SHP77 (cell line): ENCODE measurements at regions not wholly inside any gene's neighbourhood (a gene's known extent, or its start where the extent isn't known, plus 50 kb on each side); places are given as distances from the start of the nearest gene placed in this dataset.
"Not testable (repeated sequence)": the region's sequence is repeated elsewhere in the genome, so short reads cannot be mapped to it uniquely, and the experiment has no call there.

Source experiments
- DNase-seq, 2 experiments: peaks; one replicate each; lab custom pipeline; 2025; lab: John Stamatoyannopoulos, UW

DNA sequence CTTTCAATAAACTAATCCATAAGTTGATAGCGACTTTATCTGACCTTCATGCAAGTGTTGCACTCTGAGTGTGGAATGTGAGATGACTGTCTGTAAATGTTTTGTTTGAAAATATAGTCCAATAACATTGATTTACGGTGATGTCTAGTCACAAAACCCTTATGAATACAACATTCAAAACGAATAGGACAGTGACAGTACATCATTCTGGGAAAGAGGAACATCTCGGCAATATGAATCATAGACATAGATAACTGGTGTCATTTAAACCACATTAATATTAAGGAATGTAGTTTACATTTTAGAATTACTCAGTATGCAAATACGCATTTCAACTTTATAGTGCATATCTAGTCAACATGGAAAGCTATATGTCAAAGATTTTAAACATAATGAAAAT lies 1311.6 kb upstream of the ADGRL4 start:
- peak in 1 of 2 experiments; percentile 6 for DNase-seq

DNA sequence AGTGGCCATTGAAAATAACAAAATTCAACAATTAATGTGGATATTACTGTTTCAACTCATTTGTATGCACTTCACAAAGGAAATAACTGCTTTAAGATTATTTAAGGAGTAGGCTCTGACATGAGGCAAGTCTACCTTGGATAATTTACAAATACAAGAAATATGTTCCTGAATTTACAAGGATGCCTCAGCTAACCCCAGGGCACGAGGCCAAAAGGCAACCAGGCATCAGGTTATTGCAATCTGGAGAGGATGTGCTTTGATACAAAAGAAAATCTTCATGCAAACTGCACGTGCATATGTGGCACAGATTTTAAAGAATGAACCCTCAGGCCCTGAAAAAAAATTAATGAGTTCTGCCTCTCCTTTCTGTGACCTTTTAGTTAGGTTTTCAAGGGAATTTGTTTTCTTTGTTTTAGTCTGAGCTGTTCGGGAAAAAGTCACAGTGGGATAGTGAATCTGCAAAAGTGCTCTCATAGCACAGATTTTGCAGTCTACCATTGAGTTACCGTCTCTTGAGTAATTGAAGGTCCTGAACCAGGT lies 1304.2 kb upstream of the ADGRL4 start:
- DNase-seq, result no peak

DNA sequence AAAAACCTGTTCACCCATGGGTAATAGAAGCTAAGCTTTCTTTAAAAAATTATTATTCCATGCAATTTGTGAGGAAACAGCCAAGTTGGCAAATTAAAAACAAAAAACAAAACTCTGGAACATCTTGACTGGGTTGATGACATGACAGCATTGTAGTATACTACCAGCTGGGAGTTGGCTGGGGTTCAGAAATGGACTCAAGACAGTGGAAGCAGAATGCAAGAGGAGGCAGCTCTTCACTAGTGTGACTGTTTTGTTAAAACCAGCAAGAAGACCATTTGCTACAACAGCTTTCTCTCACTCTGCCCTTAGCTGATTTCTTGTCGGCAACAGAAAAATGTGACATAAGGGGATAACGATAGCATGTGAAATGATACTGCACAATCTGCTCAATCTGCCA lies 1298.9 kb upstream of the ADGRL4 start:
- no peak for DNase-seq

DNA sequence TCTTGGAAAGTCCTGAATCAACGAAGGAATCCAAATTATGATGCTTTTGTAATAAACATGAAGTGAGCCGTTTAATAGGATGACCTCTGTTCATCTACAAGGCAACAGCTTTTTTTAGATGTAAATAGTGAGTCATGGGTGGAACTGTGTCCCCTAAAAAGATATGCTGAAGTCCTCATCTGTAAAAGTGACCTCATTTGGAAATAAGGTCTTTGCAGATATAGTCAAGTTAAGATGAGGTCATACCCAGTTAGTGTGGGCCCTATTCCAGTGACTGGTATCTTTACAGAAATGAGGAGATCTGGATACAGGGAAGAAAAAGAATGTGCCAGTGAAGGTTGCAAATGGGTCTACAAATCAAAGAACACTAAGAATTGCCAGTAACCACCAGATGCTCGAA lies 1287.3 kb upstream of the ADGRL4 start:
- DNase-seq, result no peak

DNA sequence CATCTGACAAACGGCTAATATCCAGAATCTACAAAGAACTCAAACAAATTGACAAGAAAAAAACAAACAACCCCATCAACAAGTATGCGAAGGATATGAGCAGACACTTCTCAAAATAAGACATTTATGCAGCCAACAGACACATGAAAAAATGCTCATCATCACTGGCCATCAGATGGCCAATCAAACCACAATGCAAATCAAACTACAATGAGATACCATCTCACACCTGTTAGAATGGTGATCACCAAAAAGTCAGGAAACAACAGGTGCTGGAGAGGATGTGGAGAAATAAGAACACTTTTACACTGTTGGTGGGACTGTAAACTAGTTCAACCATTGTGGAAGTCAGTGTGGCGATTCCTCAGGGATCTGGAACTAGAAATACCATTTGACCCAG lies 1282.2 kb upstream of the ADGRL4 start:
- not testable (repeated sequence) for DNase-seq

DNA sequence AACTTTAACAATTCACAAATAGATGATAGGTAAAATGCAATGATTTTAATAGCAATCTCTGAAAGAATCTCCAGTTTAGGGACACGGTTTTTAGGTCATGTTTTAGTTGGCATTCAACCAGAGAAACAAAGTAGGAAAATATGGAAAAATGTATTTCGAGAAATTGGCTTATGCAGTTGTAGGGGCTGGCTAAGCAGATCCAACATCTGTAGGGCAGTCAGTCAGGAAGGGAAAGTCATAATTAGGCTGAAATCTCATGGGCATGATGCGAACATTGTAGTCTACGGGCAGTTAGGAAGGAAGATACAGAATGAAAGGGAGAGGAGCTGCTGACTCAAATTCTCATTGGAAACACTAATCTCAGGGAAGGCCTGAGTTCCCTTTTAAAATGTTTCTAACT lies 1276.0 kb upstream of the ADGRL4 start:
- no peak for DNase-seq

DNA sequence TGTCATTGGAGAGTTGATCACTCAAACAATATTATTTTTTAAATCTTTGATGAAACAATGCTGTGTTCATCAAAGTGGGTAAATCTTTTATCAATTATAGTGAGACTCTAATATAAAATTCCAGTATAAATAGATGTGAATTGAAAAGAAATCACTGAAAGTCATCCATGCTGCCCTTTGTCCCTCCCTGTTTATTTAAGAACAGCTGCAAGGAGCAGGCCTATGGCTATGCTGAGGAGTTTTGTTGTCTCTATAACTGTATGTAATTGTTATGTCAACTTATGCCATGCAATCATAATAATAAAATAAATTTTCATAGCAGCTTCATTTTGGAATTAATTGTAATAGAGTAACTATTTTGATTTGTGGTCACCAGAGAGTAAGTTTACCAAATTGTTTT lies 1272.4 kb upstream of the ADGRL4 start:
- DNase-seq, result no peak

DNA sequence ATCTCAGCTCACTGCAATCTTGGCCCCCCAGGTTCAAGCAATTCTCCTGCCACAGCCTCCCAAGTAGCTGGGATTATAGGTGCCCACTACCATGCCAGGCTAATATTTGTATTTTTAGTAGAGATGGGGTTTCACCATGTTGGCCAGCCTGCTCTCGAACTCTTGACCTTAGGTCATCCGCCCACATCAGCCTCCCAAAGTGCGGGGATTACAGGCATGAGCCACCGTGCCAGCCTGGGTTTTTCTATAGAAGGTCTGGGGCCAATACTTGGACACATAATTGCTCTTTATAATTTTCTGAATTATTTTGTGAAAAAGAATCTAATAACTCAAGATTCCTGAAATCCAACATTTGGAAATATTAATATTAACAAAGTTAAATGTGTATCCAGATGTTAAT lies 1267.7 kb upstream of the ADGRL4 start:
- DNase-seq, result no peak

DNA sequence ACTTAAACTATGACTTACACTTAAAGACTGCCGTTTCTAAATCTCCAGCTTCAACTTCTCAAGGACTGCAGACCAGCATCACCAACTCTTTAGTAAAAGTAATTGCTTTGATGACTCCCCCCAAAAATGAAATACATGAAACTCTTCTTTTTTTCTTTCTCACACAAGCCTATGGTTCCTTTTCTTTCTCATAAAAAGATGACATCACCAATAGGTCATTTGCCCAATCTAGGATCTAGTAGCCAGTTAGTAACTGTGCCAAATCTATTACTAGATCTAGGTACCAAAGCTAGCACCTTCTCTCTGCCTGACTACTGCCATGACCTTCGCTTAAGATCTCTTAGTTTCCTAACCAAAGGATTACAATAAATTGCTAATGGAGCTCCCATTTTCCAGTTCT lies 1266.0 kb upstream of the ADGRL4 start:
- DNase-seq, result no peak

DNA sequence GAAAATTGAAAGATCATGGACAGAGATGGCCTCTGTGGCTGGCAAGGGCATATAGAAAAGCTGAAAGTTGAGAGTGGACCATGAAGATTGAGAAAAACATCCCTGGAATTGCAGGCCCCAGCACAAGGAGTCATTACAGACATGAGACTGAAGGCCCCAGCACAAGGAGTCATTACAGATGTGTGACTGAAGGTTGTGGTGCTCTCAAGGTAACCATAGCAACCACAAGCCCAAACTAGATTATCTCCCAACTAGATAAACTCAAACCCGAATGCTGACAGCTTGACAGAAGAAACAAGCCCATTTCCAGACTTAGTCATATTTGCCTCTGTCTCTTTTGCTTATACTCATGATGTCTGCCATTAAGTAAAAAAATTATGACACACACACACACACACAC lies 1252.1 kb upstream of the ADGRL4 start:
- DNase-seq, result no peak

DNA sequence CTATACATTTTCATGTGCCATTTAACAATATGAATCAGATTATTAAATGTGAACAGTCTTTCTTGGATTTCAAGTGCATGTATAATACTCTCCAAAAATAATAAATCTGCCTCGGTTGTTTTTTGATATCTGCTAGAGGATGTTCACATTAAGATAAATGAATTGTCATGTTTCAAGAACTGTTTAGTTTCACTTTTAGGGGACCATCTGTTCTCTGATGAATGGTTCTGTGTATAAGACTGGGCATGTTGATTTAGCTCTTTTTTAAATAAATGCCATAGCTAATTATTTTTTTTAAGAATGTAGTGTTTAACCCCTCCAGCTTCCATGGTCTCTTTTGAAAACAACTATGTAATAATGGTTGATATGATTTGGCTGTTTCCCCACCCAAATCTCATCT lies 1245.1 kb upstream of the ADGRL4 start:
- no peak for DNase-seq

DNA sequence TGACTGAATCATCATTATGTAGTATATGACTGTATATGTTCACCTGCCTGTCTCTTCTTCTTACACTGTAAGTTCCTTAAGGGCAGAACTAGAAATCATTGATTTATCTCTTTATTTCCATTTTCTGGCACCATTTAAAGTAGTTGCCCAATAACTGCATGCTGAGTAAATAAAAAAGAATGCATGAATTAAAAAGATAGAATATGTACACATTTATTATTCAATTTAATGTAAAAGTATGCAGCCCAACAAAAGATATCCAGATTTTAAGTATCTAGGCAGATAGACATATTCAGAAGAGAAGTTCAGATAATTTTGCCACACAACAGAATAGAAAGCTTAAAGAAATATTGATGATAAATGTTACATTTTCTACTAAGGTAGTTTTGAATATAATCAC lies 1244.6 kb upstream of the ADGRL4 start:
- DNase-seq, result no peak

DNA sequence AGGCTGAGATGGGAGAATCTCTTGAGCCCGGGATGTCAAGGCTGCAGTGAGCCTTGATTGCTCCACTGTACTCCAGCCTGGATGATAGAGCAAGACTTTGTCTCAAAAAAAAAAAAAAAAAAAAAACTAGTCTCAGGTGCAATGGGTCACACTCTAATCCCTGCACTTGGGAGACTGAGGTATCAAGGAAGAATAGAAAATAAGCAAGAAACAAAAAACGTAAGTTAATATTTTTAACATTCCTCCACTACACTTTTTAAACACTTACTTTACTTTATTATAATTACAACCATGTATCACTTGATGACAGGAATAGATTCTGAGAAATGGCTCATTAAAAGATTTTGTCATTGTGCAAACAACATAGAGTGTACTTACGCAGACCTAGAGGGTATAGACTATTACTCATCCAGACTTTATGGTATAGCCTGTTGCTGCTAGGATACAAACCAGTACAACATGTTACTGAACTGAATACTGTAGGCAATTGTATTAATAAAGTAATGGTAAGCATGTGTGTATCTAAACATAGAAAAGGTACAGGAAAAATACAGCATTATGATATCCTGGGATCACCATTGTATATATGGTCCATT lies 1244.1 kb upstream of the ADGRL4 start:
- DNase-seq, result peak in 1 of 2 experiments; percentile 2

DNA sequence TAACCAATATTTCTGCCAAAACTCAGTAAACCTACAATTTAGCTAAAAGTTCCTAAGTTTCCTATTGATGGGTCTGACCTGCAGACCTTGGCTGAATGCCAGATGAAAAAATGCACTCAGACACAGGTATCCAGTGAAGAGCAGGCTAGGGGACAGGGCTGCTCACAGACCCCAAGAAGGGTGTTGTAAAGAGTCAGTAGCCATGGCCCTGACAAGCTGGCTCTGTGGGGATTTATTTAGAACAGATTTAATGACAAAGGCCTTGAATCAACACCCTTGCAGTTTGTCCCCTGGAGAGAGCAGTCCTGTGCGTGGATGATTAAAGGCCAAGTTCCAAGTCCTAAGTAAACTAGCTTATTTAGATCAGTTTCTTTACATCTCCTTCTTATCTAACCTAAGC lies 1243.2 kb upstream of the ADGRL4 start:
- DNase-seq, result no peak

DNA sequence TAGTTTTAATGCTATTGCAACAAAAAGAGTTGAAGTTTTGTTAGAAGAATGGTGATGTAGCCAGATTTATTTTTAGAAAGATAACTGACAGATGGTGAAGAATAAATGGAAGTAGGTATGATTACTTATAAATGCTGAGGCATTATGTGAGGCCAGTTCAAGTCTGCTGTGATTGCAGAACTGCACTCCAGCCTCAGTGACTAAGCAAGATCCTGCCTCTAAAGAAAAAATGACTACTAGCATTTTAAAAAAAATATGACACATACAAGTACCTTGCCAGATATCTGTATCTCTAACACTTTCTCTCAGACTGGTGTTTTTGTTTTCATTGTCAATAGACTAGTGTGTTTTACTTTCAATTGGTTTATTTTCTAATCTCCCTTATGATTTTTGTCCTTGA lies 1242.4 kb upstream of the ADGRL4 start:
- no peak for DNase-seq

DNA sequence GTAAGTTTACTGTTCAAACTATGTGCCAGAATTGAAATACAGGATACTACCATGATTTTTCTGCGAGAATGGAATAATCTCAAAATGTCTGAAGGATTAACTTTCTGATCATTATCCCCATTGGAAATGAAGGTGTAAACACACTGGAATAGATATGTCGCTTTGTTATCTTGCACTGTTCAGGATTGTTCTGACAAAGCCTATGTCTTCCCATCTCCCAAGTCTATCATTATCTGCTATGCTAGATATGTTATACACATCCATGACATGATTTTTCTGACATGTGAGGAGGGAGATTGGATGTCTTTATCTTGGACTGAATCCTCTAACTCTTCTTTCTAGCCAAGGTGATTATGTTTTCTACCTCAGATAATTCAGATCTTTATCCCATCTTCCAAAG lies 1239.3 kb upstream of the ADGRL4 start:
- DNase-seq, result no peak

DNA sequence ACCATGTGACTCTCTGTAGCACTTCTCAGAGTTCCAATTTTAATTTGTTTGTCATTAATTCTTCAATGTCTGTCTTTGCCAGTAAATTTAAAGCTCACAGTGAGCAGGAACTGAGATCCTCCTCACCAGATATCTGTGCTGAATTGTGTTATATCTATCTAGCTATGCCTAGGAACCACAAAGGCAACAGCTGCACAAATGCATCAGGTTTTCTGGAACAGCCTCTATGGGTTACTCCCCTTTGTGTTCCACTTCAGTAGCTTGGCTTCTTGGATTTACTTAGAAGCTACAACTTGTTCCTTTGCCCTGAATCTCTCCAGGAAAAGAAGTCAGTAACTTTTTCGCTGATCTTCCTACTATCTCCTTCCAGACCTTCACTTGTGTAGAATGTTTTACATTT lies 1237.8 kb upstream of the ADGRL4 start:
- DNase-seq, result no peak

DNA sequence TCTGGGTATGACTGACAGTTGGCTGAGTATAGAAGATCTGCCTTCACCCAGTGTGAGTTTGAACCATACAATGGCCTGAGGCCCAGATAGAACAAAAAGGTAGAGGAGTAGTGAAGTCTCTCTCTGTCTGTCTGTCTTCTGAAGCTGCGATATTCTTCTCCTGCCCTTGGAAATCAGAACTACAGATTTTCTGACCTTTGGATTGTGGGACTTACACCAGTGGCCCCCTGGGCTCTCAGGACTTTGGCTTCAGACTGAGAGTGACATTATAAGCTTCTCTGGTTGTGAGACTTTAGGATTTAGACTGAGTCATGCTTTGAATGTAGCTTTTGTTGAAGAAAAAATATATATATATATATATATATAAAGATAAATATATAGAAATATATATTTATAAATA lies 1235.0 kb upstream of the ADGRL4 start:
- no peak for DNase-seq

DNA sequence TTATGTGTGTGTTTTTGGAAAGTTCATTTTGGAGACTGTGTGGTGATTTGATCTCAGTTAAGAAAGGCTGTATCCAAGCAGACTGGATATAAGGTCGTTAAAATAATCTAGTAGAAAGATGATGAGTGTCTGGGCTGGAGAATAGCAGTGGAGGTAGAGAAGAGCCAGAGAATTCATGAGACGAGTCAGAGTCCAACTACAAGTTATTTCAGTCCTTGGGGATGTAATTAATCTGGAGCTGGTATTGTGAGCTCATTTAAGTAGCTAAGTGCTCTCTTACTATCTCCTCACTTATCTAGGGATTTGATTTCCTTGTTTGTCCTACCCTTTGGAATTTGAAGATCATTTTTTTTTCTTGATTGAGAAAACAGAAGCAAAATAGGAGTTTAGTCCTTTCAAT lies 1219.0 kb upstream of the ADGRL4 start:
- DNase-seq, result no peak

DNA sequence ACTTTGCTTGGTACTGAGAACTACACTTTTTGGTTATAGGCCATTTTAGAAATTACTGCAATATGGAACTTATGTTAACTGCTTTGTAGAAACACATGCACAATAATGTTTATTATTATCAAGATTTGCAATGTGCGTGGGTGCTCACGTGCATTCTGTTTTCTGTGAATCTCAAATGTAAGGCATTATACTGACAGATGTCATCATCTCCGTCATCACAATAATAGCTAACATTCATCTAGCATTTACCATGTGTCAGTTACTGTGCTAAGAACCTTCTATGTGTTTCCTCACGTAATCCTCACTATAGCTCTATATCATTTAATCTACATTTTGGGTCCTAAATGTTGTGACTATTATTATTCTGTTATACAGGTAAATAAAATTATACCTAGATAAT lies 1214.8 kb upstream of the ADGRL4 start:
- no peak for DNase-seq

DNA sequence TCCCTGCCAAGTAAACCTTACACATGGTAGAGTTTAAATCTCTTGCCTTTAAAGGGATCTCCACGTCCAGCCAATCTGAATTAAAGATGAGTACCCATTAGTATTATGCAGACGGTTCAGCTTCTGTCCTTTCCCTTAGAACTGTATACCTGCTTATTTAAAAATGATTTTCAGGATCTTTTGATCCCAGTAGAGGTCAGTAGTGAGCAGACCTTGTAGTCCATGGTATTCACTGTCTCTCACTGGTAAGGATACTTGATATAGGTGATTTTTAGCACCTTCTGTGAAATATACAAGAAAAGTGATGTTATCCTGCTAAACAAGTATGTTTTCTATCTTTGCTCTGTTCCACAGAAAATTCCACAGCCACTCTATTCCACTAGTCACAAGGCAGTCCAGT lies 1211.6 kb upstream of the ADGRL4 start:
- DNase-seq, result peak; percentile 39 to 57

DNA sequence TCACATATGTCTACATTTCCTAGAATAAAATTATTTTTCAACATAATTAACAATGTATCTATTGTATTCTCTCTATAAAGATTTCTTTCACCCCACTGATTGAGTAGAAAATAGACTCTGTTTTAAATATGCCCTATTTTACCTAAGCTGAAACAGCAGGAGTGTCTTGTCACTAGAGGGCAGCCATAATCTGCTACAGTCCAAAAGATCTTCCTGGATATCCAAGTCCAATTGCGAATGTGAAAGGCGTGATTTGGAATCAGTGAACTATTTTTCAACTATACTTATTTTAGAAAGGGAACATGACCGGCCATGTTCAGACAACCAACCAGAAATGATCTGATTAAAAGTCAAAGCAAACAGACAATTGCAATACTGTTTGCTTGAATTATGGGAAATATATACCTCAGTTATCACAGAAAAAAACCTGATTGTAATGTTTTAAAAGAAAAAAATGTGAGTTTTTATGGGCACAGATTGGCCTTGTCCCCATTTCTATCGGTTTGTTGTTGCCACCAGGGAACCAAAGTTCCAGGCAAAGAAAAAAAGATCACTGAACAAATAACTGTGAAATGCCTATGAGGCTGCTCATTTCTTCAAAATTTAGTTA lies 1211.0 kb upstream of the ADGRL4 start:
- DNase-seq, result peak; percentile 45 to 66

DNA sequence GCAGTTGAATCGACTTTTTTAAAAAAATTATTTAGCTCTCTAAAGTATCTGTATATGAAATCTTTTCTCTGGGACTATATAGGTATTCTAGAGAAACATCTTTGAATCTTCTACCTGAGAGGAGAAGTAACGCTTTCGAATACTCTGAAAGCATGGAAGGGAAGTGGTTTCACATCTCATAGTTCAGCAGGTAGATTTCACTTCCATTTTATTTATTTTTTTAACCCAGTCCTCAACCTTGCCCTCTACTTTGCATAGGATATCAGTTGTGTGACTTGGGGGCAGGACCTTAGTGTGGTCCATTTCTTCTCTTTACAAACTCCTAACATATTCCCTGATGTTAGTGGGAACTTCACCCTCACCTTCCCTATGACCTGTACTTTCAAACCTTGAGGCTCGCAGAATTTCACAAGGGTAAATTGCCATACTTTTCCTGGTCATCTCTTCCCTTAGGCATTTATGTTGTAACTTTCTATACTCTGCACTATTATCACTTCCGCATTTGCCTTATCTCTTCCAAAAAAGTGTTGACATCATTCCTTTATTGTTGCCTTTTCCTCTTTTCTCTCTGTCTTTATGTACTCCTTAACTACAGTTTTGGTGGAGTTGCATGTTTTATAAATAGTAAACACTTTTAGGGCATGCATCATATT lies 1208.5 kb upstream of the ADGRL4 start:
- no peak for DNase-seq

DNA sequence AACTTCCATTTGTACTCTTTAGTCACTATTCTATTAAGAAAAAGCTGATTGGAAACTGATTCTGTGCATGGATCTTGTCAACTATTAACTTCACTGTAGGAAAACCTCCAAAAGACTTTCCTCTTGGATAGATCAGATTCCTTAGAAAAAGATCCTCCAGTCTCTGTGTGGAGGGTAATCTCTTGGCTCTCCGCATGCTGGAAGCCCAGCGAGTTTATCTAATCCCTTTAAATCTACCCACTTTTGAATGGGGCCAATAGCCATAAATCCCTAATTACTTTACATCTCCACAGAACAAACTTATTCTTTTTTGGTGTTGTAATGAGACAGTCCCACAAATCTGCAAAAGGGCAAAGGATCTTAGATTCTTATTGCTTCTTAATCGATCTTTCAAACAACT lies 1206.4 kb upstream of the ADGRL4 start:
- no peak for DNase-seq
